HEK293 (cell line): ENCODE measurements at regions not wholly inside any gene's neighbourhood (a gene's known extent, or its start where the extent isn't known, plus 50 kb on each side); places are given as distances from the start of the nearest gene placed in this dataset.

Experiments used
- ATF2 ChIP-seq: fragments of 450-650 bp; formaldehyde crosslinking; IDR thresholded peaks from 2 replicates; pipeline ENCODE4 v1.5.1; 2016; ENCODE audit warnings: missing biosample characterization, missing genetic modification characterization, low read depth
- BCL11A ChIP-seq: fragments of 450-650 bp; formaldehyde crosslinking; IDR thresholded peaks from 2 replicates; pipeline ENCODE4 v1.5.1; 2016; ENCODE audit warnings: low read depth, missing biosample characterization, missing genetic modification characterization
- BCL6B ChIP-seq: fragments of 450-650 bp; formaldehyde crosslinking; IDR thresholded peaks from 2 replicates; pipeline ENCODE4 v1.5.1; 2017; ENCODE audit warnings: missing biosample characterization, missing genetic modification characterization
- EGR2 ChIP-seq: fragments of 450-650 bp; formaldehyde crosslinking; IDR thresholded peaks from 2 replicates; pipeline ENCODE4 v1.5.1; 2016; ENCODE audit warnings: low read depth, missing biosample characterization, missing genetic modification characterization
- FEZF1 ChIP-seq: fragments of 450-650 bp; formaldehyde crosslinking; IDR thresholded peaks from 2 replicates; pipeline ENCODE4 v1.5.1; 2016; ENCODE audit warnings: missing biosample characterization, missing genetic modification characterization
- GLIS2 ChIP-seq: fragments of 450-650 bp; formaldehyde crosslinking; IDR thresholded peaks from 2 replicates; pipeline ENCODE4 v1.5.1; 2016; ENCODE audit warnings: missing biosample characterization, missing genetic modification characterization
- KLF7 ChIP-seq: fragments of 450-650 bp; formaldehyde crosslinking; IDR thresholded peaks from 2 replicates; pipeline ENCODE4 v1.5.1; 2016; ENCODE audit warnings: missing biosample characterization, missing genetic modification characterization, borderline replicate concordance
- OSR2 ChIP-seq: fragments of 450-650 bp; formaldehyde crosslinking; IDR thresholded peaks from 2 replicates; pipeline ENCODE4 v1.5.1; 2016; ENCODE audit warnings: missing biosample characterization, missing genetic modification characterization
- PRDM10 ChIP-seq: fragments of 450-650 bp; formaldehyde crosslinking; IDR thresholded peaks from 2 replicates; pipeline ENCODE4 v1.5.1; 2016; ENCODE audit warnings: missing biosample characterization, missing genetic modification characterization
- SCRT1 ChIP-seq: fragments of 450-650 bp; formaldehyde crosslinking; IDR thresholded peaks from 2 replicates; pipeline ENCODE4 v1.5.1; 2016; ENCODE audit warnings: missing biosample characterization, missing genetic modification characterization, borderline replicate concordance
- ZBTB17 ChIP-seq: fragments of 450-650 bp; formaldehyde crosslinking; IDR thresholded peaks from 2 replicates; pipeline ENCODE4 v1.5.1; 2016; ENCODE audit warnings: missing biosample characterization, missing genetic modification characterization
- ZBTB21 ChIP-seq: fragments of 450-650 bp; formaldehyde crosslinking; IDR thresholded peaks from 2 replicates; pipeline ENCODE4 v1.5.1; 2017; ENCODE audit warnings: missing biosample characterization, missing genetic modification characterization
- ZBTB48 ChIP-seq: fragments of 450-650 bp; formaldehyde crosslinking; IDR thresholded peaks from 2 replicates; pipeline ENCODE4 v1.5.1; 2016; ENCODE audit warnings: missing biosample characterization, missing genetic modification characterization
- ZFP3 ChIP-seq: fragments of 450-650 bp; formaldehyde crosslinking; IDR thresholded peaks from 2 replicates; pipeline ENCODE4 v1.5.1; 2016; ENCODE audit warnings: low read depth, missing biosample characterization, missing genetic modification characterization
- ZIC2 ChIP-seq: fragments of 450-650 bp; formaldehyde crosslinking; IDR thresholded peaks from 2 replicates; pipeline ENCODE4 v1.5.1; 2016; ENCODE audit warnings: missing biosample characterization, missing genetic modification characterization
- ZNF140 ChIP-seq: fragments of 450-650 bp; formaldehyde crosslinking; IDR thresholded peaks from 2 replicates; pipeline ENCODE4 v1.5.1; 2016; ENCODE audit warnings: missing biosample characterization, missing genetic modification characterization
- ZNF155 ChIP-seq: fragments of 450-650 bp; formaldehyde crosslinking; IDR thresholded peaks from 2 replicates; pipeline ENCODE4 v1.5.1; 2016; ENCODE audit warnings: missing biosample characterization, missing genetic modification characterization
- ZNF335 ChIP-seq: fragments of 450-650 bp; formaldehyde crosslinking; conservative IDR thresholded peaks from 2 replicates; pipeline ENCODE4 v1.5.1; 2016; ENCODE audit warnings: missing biosample characterization, missing genetic modification characterization
- ZNF362 ChIP-seq: fragments of 450-650 bp; formaldehyde crosslinking; IDR thresholded peaks from 2 replicates; pipeline ENCODE4 v1.5.1; 2016; ENCODE audit warnings: missing biosample characterization, missing genetic modification characterization
- ZNF366 ChIP-seq: fragments of 450-650 bp; formaldehyde crosslinking; conservative IDR thresholded peaks from 2 replicates; pipeline ENCODE4 v1.5.1; 2016; ENCODE audit warnings: missing biosample characterization, missing genetic modification characterization
- ZNF394 ChIP-seq: fragments of 450-650 bp; formaldehyde crosslinking; IDR thresholded peaks from 2 replicates; pipeline ENCODE4 v1.5.1; 2016; ENCODE audit warnings: missing biosample characterization, missing genetic modification characterization, mild to moderate bottlenecking, moderate library complexity, borderline replicate concordance
- ZNF416 ChIP-seq: fragments of 450-650 bp; formaldehyde crosslinking; IDR thresholded peaks from 2 replicates; pipeline ENCODE4 v1.5.1; 2016; ENCODE audit warnings: missing biosample characterization, missing genetic modification characterization
- ZNF423 ChIP-seq: fragments of 450-650 bp; formaldehyde crosslinking; IDR thresholded peaks from 2 replicates; pipeline ENCODE4 v1.5.1; 2016; ENCODE audit warnings: missing biosample characterization, missing genetic modification characterization
- ZNF426 ChIP-seq: fragments of 450-650 bp; formaldehyde crosslinking; IDR thresholded peaks from 2 replicates; pipeline ENCODE4 v1.5.1; 2017; ENCODE audit warnings: missing biosample characterization, missing genetic modification characterization, mild to moderate bottlenecking, inconsistent platforms, moderate library complexity
- ZNF501 ChIP-seq: fragments of 450-650 bp; formaldehyde crosslinking; IDR thresholded peaks from 2 replicates; pipeline ENCODE4 v1.5.1; 2016; ENCODE audit warnings: missing biosample characterization, missing genetic modification characterization
- ZNF600 ChIP-seq: fragments of 450-650 bp; formaldehyde crosslinking; IDR thresholded peaks from 2 replicates; pipeline ENCODE4 v1.5.1; 2016; ENCODE audit warnings: missing biosample characterization, missing genetic modification characterization
- ZNF610 ChIP-seq: fragments of 450-650 bp; formaldehyde crosslinking; IDR thresholded peaks from 2 replicates; pipeline ENCODE4 v1.5.1; 2016; ENCODE audit warnings: missing biosample characterization, missing genetic modification characterization, borderline replicate concordance
- ZNF692 ChIP-seq: fragments of 450-650 bp; formaldehyde crosslinking; IDR thresholded peaks from 2 replicates; pipeline ENCODE4 v1.5.1; 2016; ENCODE audit warnings: missing biosample characterization, missing genetic modification characterization
- ZSCAN16 ChIP-seq: fragments of 450-650 bp; formaldehyde crosslinking; IDR thresholded peaks from 2 replicates; pipeline ENCODE4 v1.5.1; 2016; ENCODE audit warnings: missing biosample characterization, missing genetic modification characterization
- ZSCAN4 ChIP-seq: fragments of 450-650 bp; formaldehyde crosslinking; IDR thresholded peaks from 2 replicates; pipeline ENCODE4 v1.5.1; 2017; ENCODE audit warnings: missing biosample characterization, missing genetic modification characterization
- ZXDB ChIP-seq: fragments of 450-650 bp; formaldehyde crosslinking; IDR thresholded peaks from 2 replicates; pipeline ENCODE4 v1.5.1; 2016; ENCODE audit warnings: missing biosample characterization, missing genetic modification characterization

GRCh38 chr4:54586320-54586955 is 71.3 kb upstream of the KIT start (continued):
- TF ChIP-seq KLF7 (tag by site-specific recombination): no peak
- TF ChIP-seq ZSCAN16: no peak
- TF ChIP-seq ZSCAN4 (tag by site-specific recombination): no peak
- 0 out of 2 replicates have a peak, but pooled peaks have one; percentile 32 for TF ChIP-seq PRDM10 (tag by site-specific recombination)
- TF ChIP-seq ZNF416 (tag by site-specific recombination): no peak
- TF ChIP-seq BCL6B (tag by site-specific recombination): no peak
- TF ChIP-seq ZXDB (tag by site-specific recombination): no peak
- no peak for TF ChIP-seq ZFP3 (tag by site-specific recombination)
- TF ChIP-seq ZIC2 (tag by site-specific recombination): no peak
- no peak for TF ChIP-seq ZNF692 (tag by site-specific recombination)
- TF ChIP-seq GLIS2: no peak
- no peak for TF ChIP-seq ZNF140 (tag by site-specific recombination)
- TF ChIP-seq EGR2 (tag by site-specific recombination): no peak
- TF ChIP-seq ZBTB21 (tag by site-specific recombination): no peak
- TF ChIP-seq ZNF423 (tag by site-specific recombination): no peak
- peak; percentile 44; the same call in 1 of the 2 replicates for TF ChIP-seq OSR2 (tag by site-specific recombination)
- TF ChIP-seq ZBTB48 (tag by site-specific recombination): no peak
- TF ChIP-seq ZNF426 (tag by site-specific recombination): no peak
- TF ChIP-seq FEZF1 (tag by site-specific recombination): peak; percentile 23; the same call in 1 of the 2 replicates
- no peak for TF ChIP-seq ZBTB17 (tag by site-specific recombination)
- no peak for TF ChIP-seq ZNF366
- no peak for TF ChIP-seq ZNF610
- TF ChIP-seq ZNF501 (tag by site-specific recombination): no peak
- no peak for TF ChIP-seq ZNF600 (tag by site-specific recombination)
- TF ChIP-seq ZNF362 (tag by site-specific recombination): no peak
- no peak for TF ChIP-seq SCRT1 (tag by site-specific recombination)
- no peak for TF ChIP-seq ZNF335
- no peak for TF ChIP-seq ATF2
- no peak for TF ChIP-seq BCL11A (tag by site-specific recombination)
- TF ChIP-seq ZNF394 (tag by site-specific recombination): no peak
- TF ChIP-seq ZNF155 (tag by site-specific recombination): no peak
